Mesothelial cell of epicardium (in vitro differentiated cells): ENCODE measurements at regions not wholly inside any gene's neighbourhood (a gene's known extent, or its start where the extent isn't known, plus 50 kb on each side); places are given as distances from the start of the nearest gene placed in this dataset.

ENCODE experiments used
- DNase-seq, 2 experiments: peaks; one replicate each; pipeline ENCODE4 v3.0.0; 2021; ENCODE audit warnings: low spot score in 2 of 2; ENCODE audit not compliant: unreplicated experiment in 2 of 2
- H3K27ac Mint-ChIP-seq: 2 replicates; pipeline ENCODE4 v1.8.0; 2021; ENCODE audit warnings: mixed read lengths
- H3K27me3 Mint-ChIP-seq: 2 replicates; pipeline ENCODE4 v1.8.0; 2021; ENCODE audit warnings: low read depth, mixed read lengths
- H3K36me3 Mint-ChIP-seq: 2 replicates; pipeline ENCODE4 v1.8.0; 2021; ENCODE audit warnings: mixed read lengths
- H3K4me1 Mint-ChIP-seq: 2 replicates; pipeline ENCODE4 v1.8.0; 2021; ENCODE audit warnings: mixed read lengths
- H3K4me3 Mint-ChIP-seq: 2 replicates; pipeline ENCODE4 v1.8.0; 2021; ENCODE audit warnings: mild to moderate bottlenecking, moderate library complexity, mixed read lengths
- H3K9me3 Mint-ChIP-seq: 2 replicates; pipeline ENCODE4 v1.8.0; 2021; ENCODE audit warnings: mixed read lengths
- CTCF ChIP-seq: fragments of 200-600 bp; sonication (generic); IDR thresholded peaks from one replicate; pipeline ENCODE4 v1.5.0; 2021; ENCODE audit warnings: antibody characterized with exemption; ENCODE audit not compliant: unreplicated experiment

GRCh38 chr10:108141064-108141463 is 976.6 kb upstream of the SORCS1 start:
- no peaks in the 10 kb centered on the region for H3K36me3 Mint-ChIP-seq
- H3K4me3 Mint-ChIP-seq = no peak overlapping the region
- H3K9me3 Mint-ChIP-seq = peaks cover 6% of the 10 kb centered on the region
- peaks cover 2% of the 10 kb centered on the region for H3K4me1 Mint-ChIP-seq
- H3K27ac Mint-ChIP-seq = no peak overlapping the region
- no peak for DNase-seq
- TF ChIP-seq CTCF = no peak
- H3K27me3 Mint-ChIP-seq = no peaks in the 10 kb centered on the region

GRCh38 chr10:108132303-108132702 is 967.8 kb upstream of the SORCS1 start:
- no peak for DNase-seq
- Mint-ChIP-seq H3K4me3 (no peak overlapping the region), H3K4me1 (peaks cover 5% of the 10 kb centered on the region), H3K36me3 (no peaks in the 10 kb centered on the region), H3K27me3 (peaks cover 3% of the 10 kb centered on the region), H3K9me3 (no peaks in the 10 kb centered on the region), H3K27ac (no peak overlapping the region)
- no peak for TF ChIP-seq CTCF

- no peak overlapping the region for H3K27ac Mint-ChIP-seq
- no peak overlapping the region for H3K4me3 Mint-ChIP-seq
- DNase-seq = no peak
- no peak for TF ChIP-seq CTCF
- H3K36me3 Mint-ChIP-seq = no peaks in the 10 kb centered on the region
- peaks cover 3% of the 10 kb centered on the region for H3K27me3 Mint-ChIP-seq
- H3K9me3 Mint-ChIP-seq = no peaks in the 10 kb centered on the region
- H3K4me1 Mint-ChIP-seq = peaks cover 4% of the 10 kb centered on the region
Observed at GRCh38 chr10:108130575-108130974, 966.1 kb upstream of the SORCS1 start.

- Mint-ChIP-seq H3K9me3 (peaks cover 11% of the 10 kb centered on the region), H3K36me3 (no peaks in the 10 kb centered on the region), H3K27ac (no peak overlapping the region), H3K4me3 (no peak overlapping the region), H3K27me3 (peaks cover 4% of the 10 kb centered on the region), H3K4me1 (no peaks in the 10 kb centered on the region)
- DNase-seq = no peak
- TF ChIP-seq CTCF = no peak
Observed at GRCh38 chr10:108112218-108112617, 947.7 kb upstream of the SORCS1 start.

- H3K9me3 Mint-ChIP-seq = peaks cover 4% of the 10 kb centered on the region
- no peak for TF ChIP-seq CTCF
- H3K36me3 Mint-ChIP-seq = no peaks in the 10 kb centered on the region
- DNase-seq = no peak
- H3K27ac Mint-ChIP-seq = no peak overlapping the region
- peaks cover 5% of the 10 kb centered on the region for H3K4me1 Mint-ChIP-seq
- peaks cover 8% of the 10 kb centered on the region for H3K27me3 Mint-ChIP-seq
- no peak overlapping the region for H3K4me3 Mint-ChIP-seq
Observed at GRCh38 chr10:108104551-108105156, 940.1 kb upstream of the SORCS1 start.

- Mint-ChIP-seq H3K27me3 (no peaks in the 10 kb centered on the region), H3K4me3 (no peak overlapping the region), H3K4me1 (no peaks in the 10 kb centered on the region), H3K36me3 (no peaks in the 10 kb centered on the region), H3K27ac (no peak overlapping the region), H3K9me3 (no peaks in the 10 kb centered on the region)
- no peak for TF ChIP-seq CTCF
- no peak for DNase-seq
Observed at GRCh38 chr10:108097258-108097657, 932.8 kb upstream of the SORCS1 start.
